ENCODE measurements at regions not wholly inside any gene's neighbourhood (a gene's known extent, or its start where the extent isn't known, plus 50 kb on each side); places are given as distances from the start of the nearest gene placed in this dataset.

DNA sequence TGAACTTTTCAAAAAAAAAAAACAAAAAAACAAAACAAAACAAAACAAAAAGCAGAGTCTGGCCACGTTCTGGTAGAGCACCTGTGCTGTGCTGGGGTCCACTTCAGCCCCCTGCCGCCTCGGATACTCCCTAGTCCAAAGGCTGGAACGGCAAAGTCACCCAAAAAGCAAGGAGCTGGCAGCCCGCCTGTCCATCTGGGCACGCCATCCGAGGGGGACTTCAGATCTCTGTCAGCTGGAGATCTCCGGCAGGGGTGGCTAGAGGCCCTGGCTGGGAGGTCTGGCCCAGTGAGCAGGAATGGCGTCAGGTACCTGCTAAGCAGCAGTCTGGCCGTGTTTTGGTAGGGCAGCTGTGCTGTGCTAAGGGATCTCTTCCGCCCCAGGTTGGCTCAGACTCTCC lies 152.3 kb upstream of the ZNF516 start:
- TF ChIP-seq, protein P1, sequence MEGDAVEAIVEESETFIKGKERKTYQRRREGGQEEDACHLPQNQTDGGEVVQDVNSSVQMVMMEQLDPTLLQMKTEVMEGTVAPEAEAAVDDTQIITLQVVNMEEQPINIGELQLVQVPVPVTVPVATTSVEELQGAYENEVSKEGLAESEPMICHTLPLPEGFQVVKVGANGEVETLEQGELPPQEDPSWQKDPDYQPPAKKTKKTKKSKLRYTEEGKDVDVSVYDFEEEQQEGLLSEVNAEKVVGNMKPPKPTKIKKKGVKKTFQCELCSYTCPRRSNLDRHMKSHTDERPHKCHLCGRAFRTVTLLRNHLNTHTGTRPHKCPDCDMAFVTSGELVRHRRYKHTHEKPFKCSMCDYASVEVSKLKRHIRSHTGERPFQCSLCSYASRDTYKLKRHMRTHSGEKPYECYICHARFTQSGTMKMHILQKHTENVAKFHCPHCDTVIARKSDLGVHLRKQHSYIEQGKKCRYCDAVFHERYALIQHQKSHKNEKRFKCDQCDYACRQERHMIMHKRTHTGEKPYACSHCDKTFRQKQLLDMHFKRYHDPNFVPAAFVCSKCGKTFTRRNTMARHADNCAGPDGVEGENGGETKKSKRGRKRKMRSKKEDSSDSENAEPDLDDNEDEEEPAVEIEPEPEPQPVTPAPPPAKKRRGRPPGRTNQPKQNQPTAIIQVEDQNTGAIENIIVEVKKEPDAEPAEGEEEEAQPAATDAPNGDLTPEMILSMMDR (IDR thresholded peaks at IDR 0.05) = no peak
- ATAC-seq (ENCODE audit: low FRiP score) (no peak), DNase-seq (ENCODE audit: low spot score) (no peak)

DNA sequence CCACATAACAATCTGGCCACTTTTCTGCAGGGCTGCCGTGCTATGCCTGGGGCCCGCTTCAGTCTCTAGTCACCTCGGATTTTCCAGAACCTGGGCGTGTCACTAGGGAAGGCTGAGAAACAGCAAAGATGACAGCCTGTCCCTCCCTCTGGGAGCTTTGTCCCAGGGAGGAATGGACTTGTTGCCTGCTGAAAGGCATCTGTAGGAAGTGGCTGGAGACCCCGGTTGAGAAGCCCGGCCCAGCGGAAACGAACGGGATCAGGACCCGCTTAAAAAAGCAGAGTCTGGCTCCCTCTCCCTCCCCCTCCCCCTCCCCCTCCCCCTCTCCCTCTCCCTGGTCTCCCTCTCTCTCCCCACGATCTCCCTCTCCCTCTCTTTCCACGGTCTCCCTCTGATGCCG lies 149.5 kb upstream of the ZNF516 start:
- DNase-seq (ENCODE audit: low spot score) (no peak), ATAC-seq (ENCODE audit: low FRiP score) (no peak)
- TF ChIP-seq, protein P1 (IDR thresholded peaks at IDR 0.05) = no peak

DNA sequence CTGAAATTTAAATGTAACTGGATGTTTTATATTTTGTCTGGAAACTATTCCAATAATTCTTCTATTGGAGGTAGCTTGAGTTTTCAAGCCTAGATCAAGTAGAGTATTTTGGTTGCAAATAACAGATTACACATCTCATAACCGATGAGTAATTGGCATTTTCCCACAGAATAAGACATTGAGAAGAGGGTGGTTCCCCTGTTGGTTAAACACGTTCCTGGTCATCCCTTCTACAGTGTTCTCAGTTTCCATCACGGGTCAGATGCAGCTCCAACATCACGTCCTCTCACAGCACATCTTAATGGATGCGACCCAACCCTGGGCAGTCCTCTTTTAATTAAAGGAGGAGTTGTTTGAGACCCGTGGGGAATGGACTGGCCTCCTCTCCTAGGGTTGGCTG lies 149.0 kb upstream of the ZNF516 start:
- ATAC-seq (ENCODE audit: low FRiP score) = no peak
- TF ChIP-seq, protein P1 (IDR thresholded peaks at IDR 0.05) = no peak
- DNase-seq (ENCODE audit: low spot score) = no peak

DNA sequence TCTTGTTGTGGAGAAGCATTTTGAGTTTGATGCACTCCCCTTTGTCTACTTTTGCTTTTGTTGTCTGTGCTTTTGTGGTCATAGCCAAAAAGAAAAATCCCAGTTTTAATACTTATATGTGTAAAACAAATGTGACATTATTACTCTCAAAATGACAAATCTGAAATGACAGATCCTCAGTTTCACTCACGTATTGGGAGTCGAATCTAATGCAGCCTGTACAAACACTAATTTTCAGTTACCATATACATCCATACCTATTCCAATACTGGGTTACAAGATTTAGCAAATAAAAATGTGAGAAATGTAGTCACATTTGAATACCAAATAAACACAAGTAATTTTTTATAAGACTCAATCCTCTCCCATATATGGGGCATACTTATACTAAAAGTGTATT lies 148.2 kb upstream of the ZNF516 start:
- TF ChIP-seq, protein P1 (IDR thresholded peaks at IDR 0.05) = no peak
- ATAC-seq (ENCODE audit: low FRiP score) (no peak), DNase-seq (ENCODE audit: low spot score) (no peak)

DNA sequence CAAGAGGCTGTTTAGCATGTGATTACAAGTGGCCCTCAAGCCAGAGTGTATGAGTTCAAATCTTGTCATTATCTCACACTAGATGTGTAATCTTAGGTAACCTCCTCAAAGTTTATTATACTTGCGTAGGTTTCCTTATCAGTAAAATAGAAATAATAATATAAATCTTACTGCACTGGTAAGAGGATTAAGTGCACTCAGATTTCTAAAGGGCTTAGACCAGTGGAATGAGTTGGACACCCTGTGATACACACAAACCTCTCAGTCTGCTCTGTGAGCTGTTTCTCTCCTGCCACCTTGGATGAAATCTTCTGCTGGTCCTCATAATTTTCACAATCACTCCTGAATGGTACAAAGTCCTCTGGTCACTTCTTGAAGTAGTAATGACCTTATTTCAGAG lies 145.4 kb upstream of the ZNF516 start:
- DNase-seq (ENCODE audit: low spot score) (no peak), ATAC-seq (ENCODE audit: low FRiP score) (no peak)
- TF ChIP-seq, protein P1 (IDR thresholded peaks at IDR 0.05) = no peak

DNA sequence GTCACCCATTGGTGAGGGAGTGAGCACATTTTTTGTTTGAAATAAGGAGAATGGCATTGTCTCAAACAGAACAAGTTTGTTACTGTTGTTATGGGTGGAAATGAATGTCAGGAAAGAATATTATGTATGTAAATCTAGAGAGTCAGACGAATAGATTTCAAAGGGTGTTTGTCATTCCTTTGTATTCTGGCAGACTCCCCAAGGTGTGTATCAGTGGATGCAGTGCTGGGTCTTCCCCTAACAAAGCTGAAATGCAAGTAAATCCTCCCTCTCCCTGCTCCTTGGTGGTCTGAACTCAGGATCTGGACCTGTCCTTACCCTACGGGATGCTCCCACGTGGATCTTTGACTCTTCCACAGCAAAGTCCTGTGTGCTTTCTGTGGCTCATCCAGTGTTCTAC lies 139.5 kb upstream of the ZNF516 start:
- TF ChIP-seq, protein P1 (IDR thresholded peaks at IDR 0.05) = no peak
- DNase-seq (ENCODE audit: low spot score) (no peak), ATAC-seq (ENCODE audit: low FRiP score) (no peak)

DNA sequence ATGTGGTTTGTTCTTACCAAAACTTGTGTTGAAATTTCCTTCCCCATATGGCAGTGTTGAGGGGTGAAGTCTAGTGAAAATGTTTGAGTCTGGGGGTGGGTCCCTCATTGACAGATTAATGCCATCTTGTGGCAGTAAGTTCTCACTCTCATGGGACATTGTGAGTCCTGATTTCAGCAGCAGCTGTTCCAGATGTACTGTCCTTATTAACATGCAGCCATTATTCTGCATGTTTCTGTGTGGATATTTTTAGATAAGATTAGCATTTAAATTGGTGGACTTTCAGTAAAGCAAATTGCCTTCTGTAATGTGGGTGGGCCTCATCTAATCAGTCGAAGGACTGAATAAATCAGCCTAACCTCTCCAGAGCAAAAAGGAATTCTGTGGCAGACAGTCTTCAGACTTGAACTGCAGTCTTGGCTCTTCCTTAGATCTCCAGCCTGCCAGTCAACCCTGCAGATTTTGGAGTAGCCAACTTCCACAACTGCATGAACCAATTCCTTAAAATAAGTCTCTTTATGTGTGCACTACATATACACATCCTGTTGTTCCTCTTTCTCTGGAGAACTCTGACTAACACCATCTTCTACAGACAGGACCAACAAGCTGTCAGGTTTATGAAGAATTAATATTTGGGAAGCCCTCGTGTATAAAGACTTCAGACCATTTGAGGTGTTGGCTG lies 138.7 kb upstream of the ZNF516 start:
- ATAC-seq (ENCODE audit: low FRiP score) (no peak), DNase-seq (ENCODE audit: low spot score) (no peak)
- TF ChIP-seq, protein P1 (IDR thresholded peaks at IDR 0.05) = no peak

Data from omental fat pad (tissue), 3 donors.